HG02870 (cell line): ENCODE measurements at regions not wholly inside any gene's neighbourhood (a gene's known extent, or its start where the extent isn't known, plus 50 kb on each side); places are given as distances from the start of the nearest gene placed in this dataset.
A peak's percentile ranks its signal among the peaks of the same experiment; 100 is the strongest.

ENCODE experiments used
- ATAC-seq: cut with Tn5 transposase; IDR thresholded peaks from one replicate; pipeline ENCODE4 v1.9.1; 2021; ENCODE audit warnings: mild to moderate bottlenecking, moderate library complexity; ENCODE audit not compliant: unreplicated experiment

DNA sequence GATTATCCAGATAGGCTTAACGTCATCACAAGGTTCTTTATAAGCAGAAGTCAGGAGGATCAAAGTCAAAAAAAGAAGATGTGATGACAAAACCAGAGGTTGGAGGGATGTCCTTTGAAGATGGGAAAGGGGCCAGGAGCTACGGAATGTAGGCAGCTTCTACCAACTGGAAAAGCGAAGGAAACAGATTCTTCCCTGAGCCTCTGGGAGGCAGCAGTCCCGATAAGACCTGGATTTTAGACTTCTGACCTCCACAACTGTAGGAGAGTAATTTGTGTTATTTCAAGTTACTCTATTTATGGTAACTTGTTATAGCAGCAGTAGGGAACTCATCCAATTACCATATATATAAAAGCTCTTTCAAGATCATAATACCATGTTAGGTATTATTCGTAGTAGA lies 98.8 kb upstream of the MYCBP2 start:
- no peak for ATAC-seq

DNA sequence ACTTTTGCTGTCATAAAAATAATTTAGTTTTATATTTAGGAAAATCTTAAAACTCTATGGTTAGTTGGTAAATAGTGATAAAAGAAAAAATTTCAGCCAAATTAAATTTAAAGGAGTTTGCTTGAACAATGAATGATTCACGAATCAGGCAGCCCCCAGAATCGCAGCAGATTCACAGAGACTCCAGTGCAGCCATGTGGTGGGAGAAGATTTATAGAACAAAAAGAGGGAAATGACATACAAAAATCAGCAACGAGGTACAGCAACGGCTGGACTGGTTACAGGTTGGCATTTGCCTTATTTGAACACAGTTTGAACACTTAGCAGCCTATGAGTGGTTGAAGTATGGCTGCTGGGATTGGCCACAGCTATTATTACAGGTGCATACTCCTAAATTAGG lies 96.4 kb upstream of the MYCBP2 start:
- ATAC-seq, result no peak

DNA sequence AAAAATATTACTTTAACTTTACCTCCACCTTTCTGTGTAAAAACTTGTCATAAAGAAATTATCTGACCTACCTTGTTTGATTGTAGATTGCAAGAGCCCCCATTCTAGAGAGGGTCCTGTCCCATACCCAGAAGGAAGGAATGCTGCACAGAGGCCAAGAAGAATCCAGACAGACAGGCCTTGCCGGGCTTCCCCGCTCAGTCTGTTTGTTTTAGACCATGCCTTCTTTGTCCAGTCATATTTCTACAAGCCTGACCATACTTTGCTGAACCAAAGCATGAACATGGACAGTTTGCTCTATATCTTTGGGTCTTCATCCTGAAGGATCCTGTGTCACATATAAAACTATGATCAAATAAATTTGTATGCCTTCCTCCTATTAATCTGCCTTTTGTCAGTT lies 95.8 kb upstream of the MYCBP2 start:
- no peak for ATAC-seq

DNA sequence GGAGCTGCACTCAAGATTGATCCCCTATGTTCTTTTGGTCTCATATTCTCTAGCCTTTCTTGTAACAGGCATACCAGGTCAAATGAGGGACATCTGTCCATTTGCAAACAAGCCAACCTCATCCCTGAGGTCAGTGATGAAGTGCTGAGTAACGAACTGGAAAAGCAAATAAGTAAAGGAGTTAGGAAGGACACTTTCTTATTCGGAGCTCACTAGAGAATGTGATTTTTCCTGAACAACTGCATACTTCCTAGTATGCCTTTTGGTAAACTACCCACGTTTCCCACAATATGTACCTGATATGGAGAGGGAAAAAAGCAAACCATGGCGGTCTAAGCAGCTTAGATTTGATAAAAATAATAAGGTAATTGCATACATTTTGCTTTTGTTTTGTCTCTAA lies 91.0 kb upstream of the MYCBP2 start:
- no peak for ATAC-seq

DNA sequence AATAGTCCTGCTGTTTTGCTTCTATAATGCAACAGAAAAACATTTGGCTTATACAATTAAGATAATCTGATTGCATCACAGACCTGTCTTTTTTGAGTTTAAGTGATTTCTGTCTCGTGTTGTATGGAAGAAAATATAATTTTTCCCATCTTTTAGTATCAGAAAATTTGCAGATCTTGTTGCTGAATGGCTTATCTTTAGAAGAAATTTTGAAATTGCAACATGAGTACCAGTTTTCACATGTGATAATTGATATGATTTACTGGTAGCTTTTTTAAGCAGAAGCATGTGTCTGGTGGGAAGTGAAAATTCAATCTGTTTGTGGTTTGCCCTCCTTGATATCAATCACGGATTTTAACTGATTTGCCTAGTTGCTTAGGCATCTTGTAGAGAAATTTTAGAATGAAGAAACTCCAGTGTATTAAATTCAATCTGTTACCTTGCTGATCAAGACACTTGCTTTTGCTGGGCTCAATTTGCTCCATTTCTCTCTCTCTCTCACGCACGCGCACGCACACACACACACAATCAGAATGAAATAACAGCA lies 89.8 kb upstream of the MYCBP2 start:
- no peak for ATAC-seq

DNA sequence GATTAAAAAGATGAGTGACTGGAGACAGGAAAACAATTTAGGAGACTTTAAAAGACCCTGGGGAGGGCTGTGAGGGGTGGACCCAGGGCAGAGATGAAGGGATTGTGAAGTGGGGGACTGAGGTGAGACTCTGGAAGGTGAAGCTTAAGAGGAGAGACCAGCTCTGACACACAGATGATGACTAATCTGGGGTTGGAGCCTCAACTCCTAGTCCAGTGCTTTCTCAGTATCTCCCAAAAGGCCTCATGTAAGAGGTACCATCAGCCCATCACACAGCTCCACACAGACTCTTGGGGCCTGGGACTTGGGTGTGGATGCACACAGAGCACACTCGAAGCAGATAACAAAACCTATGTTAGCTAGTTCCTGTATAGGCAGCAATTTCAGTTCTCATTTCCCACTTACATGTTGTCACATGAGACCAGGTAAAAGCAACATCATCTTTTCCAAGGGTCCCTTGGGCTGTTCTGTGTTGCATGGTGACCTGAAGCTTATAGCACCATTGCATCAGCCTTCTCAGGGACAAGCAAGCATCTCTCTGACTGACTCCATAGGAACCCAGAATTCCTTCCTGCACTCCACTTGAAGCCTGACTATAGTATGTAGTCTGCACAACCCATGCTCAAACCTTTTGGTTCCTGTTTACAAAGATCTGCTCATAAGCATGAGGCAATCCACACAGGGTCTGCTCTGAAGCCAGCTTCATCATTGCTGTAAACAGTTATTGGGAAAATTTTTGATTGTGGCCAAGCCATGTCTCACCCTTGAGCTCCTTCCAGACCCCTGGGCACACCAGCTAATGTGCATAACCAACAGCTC lies 88.6 kb upstream of the MYCBP2 start:
- ATAC-seq, result peak; percentile 90

DNA sequence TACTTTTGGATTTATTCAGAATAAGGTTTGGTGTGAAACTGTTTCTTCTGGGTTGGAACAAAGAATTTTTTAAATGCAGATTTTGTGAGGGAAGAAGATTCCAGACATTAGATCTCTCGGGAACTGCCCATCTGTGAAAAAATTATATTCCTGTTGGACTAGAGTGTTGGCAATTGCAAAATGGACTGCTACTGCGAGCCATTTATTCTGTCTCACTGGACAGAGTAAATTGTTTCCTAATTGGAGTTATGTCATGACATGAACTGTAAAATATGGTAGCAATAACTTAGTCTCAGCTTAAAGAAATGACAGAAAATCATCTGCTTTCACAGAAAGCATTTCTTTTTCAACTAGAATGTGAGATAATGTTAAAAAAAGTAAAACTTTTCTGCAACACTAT lies 86.0 kb upstream of the MYCBP2 start:
- ATAC-seq, result no peak

DNA sequence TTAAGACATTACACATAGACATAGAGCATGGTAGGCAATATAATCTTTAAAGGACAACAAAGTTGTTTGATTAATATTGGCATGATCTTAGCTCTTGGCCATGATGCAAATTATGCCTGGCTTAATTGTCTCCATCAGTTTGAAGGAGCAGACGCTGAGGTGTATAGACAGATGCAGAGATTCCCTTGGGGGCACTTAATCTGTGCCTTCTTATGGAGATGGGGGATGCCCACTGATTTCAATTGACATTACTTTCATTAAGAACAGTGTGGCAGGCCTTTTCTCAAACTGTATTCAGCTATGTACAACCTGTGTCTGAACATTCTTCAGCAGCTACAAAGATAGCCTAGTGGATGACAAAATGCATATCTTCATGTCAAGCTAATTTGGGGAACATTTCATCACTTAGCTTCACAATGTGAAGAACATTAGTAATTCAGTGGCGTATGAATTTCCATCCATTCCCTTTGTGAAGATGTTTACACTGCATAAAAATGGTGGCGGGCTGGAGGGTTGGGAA lies 85.3 kb upstream of the MYCBP2 start:
- no peak for ATAC-seq

DNA sequence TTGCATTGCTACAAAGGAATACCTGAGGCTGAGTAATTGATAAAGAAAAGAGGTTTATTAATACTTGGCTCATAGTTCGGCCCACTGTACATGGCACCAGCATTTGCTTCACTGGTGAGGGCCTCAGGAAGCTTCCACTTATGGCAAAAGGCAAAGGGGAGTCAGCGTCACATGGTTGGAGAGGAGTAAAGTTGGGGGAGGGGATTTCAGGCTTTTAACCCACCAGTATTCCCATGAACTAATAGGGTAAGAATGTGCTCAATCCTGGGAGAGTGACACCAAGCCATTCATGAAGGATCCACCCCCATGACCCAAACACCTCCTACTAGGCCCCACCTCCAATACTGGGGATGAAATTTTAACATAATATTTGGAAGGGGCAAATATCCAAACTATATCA lies 82.5 kb upstream of the MYCBP2 start:
- ATAC-seq, result no peak

DNA sequence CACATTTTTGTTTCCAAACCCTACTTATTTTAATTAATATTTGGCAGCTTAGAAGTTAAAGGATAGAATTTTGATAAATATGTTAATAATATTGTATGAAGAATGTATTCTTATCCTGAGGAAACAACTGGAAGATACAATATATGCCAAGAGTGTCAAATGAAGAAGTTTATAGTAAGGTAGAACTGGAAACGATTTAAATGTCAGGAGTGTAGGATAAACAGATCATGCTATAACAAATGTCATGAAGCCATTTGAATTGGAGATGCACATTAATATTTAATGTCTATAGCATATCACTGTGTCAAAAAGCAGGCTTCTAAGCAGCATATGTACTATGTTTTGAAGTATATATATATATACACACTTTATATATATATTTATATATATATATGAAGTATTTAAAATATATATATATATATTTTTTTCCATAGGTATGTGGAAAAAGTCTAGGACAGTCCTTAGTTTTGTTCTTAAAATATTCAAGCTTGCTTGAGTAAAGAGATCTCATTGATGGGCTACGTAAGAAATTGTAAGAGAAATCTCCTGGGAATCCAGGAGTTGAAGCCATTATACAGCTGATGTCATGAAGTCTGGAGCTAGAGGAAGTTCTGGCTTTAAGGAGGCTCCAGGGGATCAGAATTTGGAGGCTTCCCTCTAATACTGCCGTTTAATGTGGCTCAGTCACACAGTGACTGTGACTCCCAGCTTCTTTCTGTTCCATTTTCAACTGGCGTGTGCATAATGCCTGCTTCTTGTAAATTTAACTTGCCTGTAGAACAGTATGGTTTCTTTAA lies 79.9 kb upstream of the MYCBP2 start:
- ATAC-seq, result no peak

DNA sequence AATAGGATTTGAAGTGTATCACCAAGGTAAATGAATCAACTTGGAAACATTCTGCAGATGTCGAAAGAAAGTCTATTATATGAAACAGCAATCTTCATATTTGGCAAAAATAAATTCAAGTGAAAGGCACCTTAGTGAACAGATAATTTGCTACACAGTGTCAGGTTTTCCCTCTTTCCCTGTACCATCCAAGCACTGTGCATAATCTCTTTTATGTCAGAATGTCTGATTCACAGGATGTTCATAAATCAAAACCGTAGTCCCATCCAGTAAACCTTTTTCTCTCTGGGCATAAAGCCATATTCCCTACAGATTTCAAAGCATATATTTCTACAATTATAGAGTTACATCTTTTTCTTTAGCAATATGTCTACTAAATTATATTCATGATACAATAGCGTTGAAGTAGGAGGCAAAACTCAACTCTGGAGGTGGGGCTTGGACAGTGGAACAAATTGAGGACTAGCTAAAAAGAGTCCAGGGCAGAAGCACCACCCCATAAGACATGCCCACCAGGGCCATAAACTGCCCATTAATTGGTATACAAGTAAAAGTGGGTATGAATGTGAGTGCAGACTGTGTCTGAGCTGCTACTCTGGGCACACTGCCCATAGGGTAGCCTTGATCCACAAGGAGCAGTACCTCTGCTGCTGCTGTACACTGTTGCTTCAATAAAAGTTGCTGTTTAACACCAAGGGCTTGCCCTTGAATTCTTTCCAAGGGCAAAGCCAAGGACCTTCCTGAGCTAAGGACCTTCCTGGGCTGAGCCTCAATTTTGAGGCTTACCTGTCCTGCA lies 72.1 kb upstream of the MYCBP2 start:
- no peak for ATAC-seq

DNA sequence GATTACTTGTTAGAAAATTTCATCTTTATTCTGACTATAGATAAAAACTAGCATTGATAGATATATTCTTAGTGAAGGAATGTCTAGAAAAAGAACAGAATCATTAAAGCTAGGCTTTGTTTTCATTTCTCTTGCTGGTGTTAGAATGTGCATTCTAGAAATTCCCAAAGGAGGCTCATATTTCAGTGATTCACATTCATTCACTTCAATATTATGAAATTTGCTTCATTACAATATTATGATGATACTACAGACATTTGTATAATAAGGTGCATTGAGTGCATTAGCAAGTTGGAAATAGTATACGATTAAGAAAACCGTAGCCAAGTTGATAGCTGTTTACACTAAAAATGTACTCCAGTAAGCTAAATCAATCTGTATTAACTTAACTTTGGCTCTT lies 70.7 kb upstream of the MYCBP2 start:
- no peak for ATAC-seq

DNA sequence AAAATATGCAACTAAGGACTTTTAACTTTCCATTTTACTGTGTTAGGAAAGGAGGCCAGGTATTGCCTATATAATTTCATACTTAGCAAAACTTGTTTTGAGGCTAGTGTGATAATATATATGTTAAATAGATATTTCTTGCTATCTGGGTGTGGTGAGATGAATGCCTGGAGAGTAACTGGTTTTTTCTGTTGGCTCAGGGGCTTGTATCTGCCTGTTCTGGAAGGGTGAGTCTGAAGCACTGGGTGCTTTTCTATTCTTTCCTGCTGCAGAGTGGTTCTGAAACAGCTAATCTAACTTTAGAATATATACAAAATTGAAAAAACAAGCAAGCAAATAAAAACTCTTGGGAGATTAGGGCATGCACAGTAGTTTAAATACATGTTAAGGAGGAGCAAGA lies 64.6 kb upstream of the MYCBP2 start:
- no peak for ATAC-seq

DNA sequence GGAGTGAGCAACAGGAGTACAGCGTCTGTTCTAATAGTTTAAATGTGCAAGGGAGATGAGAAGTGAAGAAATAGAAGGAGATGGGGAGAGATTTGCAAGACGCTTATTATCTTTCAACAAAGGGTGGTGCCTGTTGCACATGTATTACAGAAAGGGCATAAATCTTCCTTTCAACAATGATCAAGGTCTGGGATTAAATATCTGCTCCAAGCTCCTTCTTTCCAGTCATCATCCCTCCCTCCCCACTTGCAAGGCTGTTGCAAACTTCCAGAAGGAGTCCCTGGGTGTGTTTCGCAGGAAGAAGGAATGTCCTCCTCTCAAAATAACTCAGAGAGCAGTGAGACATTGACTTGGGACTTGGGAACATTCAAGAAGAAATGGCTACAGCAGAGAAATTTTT lies 63.5 kb upstream of the MYCBP2 start:
- no peak for ATAC-seq

DNA sequence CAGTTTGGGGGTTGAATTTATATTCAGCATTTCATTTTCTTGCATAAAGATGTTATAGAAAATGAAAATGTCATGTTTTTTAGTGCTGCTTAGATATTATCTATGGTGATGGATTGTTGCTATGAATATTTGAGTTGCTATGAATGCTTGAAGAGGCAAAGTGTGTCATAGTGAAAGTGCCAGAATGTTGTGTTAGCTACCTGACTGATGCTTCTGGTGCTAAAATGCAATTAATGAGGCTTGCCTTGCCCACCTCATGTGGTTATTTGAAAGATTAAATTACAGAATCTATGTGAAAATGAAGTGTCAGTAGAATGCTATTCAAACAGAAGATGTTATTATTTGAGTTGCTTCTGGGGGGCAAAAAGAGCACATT lies 62.7 kb upstream of the MYCBP2 start:
- peak; percentile 66 for ATAC-seq

DNA sequence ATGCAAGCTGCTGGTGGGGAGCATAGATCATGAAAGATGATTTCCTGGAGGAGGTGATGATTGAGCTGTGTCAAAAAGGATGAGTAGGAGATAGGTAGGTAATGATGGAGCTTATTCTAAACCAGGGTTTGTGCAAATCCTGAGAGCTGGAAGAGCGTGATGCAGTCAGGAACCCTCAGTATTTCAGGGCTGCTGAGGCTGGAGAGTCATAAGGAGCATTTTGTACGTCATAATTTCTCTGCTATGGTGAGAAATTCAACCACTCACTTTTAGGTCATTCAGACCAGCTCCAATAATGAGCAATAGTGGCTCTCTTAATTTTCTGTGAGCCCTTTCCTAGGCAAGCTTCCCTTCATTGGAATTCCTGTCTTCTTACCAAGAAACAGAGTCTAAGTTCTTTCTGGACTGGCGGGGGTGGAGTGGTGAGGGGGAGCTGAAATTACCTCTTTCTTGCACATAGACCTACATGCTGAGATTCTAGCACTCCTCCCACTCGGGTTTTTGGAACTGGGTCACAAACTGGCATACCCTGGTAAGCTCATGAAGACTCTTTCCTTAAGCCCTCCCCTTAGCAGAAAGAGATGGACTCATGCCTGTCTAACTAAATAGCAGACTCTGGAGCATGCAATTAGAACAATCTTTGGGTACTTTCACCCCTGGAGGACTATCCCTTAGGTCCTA lies 62.2 kb upstream of the MYCBP2 start:
- no peak for ATAC-seq

DNA sequence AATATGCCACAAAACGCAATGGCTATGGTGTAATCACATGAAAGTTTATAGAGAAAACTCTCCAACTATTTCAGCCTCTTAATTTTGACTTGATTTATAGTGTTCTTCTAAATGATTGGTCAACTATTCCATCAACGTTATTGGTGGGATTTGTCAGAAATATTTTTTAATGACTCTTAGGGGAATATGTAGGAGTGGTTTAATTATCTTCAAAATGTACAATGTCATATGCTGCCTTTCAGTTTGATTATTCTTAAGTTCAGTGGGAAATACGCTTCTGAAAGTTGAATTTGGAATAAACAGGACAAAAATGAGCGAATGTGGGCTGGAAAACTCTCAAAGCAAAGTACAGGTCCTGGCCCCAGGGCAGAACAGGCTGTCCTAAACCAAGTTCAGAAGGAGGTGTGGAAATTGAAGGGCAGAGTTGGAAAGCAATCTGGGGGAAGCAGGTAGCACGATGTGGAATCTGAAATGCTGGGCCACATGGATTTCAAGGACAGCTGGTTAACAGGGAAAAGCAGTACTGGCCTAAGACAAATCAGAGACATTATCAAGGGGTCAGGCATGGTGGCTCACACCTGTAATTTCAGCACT lies 60.8 kb upstream of the MYCBP2 start:
- no peak for ATAC-seq

DNA sequence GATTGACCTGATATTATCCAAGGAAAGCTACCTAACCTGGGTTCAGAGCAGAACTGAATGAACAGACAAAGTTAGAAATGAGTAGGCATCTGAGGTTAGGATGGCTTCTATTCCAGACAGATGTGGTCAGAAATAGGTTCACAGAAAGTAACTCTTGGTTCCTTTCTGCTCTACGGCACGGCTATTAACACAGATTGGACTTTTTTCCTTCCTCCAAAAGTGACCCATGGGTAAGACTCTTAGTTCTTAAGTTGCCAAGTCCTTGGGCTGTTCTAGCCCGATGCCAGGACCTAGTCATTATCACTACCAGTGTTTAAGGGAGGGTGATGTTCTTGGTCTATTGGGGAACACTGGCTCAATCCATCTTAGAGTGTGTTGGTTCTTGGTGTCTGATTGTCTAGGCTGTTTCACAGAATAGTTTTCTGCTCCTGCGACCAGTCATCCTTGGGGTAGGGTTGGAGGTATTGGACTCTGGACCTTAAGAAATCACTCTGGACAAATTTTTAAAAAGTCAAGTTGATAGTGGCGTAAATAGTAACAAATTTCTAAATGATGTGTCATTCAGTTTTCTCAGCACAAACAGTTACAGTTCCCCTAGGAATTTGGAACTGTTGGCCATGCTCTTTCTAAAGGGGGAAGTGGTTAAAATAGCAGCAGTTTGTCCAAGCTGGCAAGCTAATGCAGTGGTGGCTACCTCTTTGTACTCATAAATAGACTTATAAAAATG lies 60.1 kb upstream of the MYCBP2 start:
- ATAC-seq, result peak; percentile 78

DNA sequence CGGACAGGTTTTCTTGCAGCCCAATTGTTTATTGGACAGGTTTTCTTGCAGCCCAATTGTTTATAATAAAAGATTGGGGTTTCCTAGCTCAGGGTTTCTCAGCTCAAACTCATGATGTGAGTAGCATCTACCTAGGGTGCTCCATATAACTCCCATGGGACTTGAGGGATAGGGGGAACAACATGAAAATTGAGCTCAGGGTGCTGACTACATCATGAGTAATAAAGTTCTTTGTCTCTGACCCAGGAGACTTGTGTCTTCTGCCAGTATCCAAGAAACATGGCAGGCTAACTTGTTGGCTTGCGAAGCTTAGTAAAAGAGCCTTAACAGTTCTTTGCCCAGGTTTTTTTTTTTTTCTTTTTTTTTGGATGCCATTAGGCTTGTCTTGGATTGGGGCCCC lies 59.2 kb upstream of the MYCBP2 start:
- ATAC-seq, result no peak

DNA sequence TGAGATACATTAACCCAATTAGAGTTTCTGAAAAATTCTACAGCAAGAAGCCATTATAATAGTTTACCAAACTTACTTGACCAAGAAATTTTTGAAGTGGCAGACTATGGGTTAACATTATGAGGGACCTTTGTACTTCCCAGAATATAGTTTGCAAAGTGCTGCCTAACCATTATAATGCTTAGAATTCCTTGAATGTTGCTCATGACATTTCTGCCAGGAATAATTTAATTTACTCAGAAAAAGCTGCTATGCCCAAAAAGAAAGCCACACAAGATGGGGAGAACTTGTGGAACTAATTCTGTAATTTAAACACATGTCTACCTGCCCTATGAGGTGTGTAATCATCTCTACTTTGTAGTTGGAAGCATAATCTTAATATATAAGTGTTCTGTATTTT lies 58.1 kb upstream of the MYCBP2 start:
- ATAC-seq, result no peak
